ENCODE measurements at regions not wholly inside any gene's neighbourhood (a gene's known extent, or its start where the extent isn't known, plus 50 kb on each side); places are given as distances from the start of the nearest gene placed in this dataset.

- TF ChIP-seq, protein P1, sequence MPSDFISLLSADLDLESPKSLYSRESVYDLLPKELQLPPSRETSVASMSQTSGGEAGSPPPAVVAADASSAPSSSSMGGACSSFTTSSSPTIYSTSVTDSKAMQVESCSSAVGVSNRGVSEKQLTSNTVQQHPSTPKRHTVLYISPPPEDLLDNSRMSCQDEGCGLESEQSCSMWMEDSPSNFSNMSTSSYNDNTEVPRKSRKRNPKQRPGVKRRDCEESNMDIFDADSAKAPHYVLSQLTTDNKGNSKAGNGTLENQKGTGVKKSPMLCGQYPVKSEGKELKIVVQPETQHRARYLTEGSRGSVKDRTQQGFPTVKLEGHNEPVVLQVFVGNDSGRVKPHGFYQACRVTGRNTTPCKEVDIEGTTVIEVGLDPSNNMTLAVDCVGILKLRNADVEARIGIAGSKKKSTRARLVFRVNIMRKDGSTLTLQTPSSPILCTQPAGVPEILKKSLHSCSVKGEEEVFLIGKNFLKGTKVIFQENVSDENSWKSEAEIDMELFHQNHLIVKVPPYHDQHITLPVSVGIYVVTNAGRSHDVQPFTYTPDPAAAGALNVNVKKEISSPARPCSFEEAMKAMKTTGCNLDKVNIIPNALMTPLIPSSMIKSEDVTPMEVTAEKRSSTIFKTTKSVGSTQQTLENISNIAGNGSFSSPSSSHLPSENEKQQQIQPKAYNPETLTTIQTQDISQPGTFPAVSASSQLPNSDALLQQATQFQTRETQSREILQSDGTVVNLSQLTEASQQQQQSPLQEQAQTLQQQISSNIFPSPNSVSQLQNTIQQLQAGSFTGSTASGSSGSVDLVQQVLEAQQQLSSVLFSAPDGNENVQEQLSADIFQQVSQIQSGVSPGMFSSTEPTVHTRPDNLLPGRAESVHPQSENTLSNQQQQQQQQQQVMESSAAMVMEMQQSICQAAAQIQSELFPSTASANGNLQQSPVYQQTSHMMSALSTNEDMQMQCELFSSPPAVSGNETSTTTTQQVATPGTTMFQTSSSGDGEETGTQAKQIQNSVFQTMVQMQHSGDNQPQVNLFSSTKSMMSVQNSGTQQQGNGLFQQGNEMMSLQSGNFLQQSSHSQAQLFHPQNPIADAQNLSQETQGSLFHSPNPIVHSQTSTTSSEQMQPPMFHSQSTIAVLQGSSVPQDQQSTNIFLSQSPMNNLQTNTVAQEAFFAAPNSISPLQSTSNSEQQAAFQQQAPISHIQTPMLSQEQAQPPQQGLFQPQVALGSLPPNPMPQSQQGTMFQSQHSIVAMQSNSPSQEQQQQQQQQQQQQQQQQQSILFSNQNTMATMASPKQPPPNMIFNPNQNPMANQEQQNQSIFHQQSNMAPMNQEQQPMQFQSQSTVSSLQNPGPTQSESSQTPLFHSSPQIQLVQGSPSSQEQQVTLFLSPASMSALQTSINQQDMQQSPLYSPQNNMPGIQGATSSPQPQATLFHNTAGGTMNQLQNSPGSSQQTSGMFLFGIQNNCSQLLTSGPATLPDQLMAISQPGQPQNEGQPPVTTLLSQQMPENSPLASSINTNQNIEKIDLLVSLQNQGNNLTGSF (CRISPR knock-in tag; IDR thresholded peaks at IDR 0.05) = no peak
- TF ChIP-seq MIER2 (CRISPR knock-in tag; IDR thresholded peaks at IDR 0.05) (no peak), KAT2B (IDR thresholded peaks at IDR 0.05; ENCODE audit: borderline replicate concordance, low read depth, low read length) (no peak), ZNF737 (CRISPR knock-in tag; IDR thresholded peaks at IDR 0.05; ENCODE audit: borderline replicate concordance) (no peak), GPBP1L1 (CRISPR knock-in tag; IDR thresholded peaks at IDR 0.05) (no peak), NFE2 (CRISPR knock-in tag; IDR thresholded peaks at IDR 0.05) (no peak), PITX1 (CRISPR knock-in tag; IDR thresholded peaks at IDR 0.05) (no peak), ZFP37 (CRISPR knock-in tag; IDR thresholded peaks at IDR 0.05; ENCODE audit: borderline replicate concordance) (no peak)
Observed at GRCh38 chr11:122037911-122038310, 78.1 kb downstream of the BLID start (continued).

DNA sequence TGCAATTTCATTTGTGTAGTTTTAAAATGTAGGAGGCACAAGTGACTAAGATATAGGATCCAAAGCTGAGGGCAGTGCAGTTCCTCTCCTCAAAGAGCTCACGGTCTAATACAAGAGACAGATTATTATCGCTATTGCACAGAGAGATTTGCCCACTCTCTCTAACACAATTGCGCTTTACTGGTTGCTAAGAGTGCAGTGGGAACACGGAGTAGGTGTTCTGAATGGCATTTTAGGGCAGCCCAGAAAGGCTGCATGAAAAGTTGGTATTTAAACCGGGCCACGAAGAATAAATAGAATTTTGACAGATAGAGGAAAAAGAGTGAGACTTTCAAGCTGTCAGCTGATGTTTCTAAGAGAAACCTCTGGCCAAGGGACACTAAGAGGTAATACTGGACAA, 79.5 kb downstream of the BLID start:
- DNase-seq (ENCODE audit: low spot score) (no peak), ATAC-seq (no peak), FAIRE-seq (no peak)
- Histone ChIP-seq H3K9ac (ENCODE audit: insufficient read depth, low read depth, low read length) (no peak overlapping the region), H3K4me1 (ENCODE audit: insufficient read depth, low read length) (no peaks in the 10 kb centered on the region), H4K20me1 (ENCODE audit: insufficient read depth, low read length) (no peaks in the 10 kb centered on the region), H3K9me3 (ENCODE audit: low read length) (no peaks in the 10 kb centered on the region), H3K79me2 (ENCODE audit: insufficient read depth, low read length) (no peaks in the 10 kb centered on the region), H3K4me2 (ENCODE audit: low read depth, low read length) (no peak overlapping the region), H3K4me3 (replicated peaks in 1 of 3; ENCODE audit: insufficient read depth in 1 of 3, low read depth in 2 of 3, low read length in 3 of 3) (no peak overlapping the region), H3K27ac (ENCODE audit: extremely low read length, insufficient read depth, low read length) (no peak overlapping the region), H3K27me3 (ENCODE audit: control insufficient read depth in 1 of 2, insufficient read depth in 2 of 2, low read length in 2 of 2) (no peaks in the 10 kb centered on the region), H3K36me3 (replicated peaks in 1 of 2; ENCODE audit: control insufficient read depth in 1 of 2, insufficient read depth in 2 of 2, low read length in 2 of 2) (no peaks in the 10 kb centered on the region), H2AFZ (ENCODE audit: low read length) (no peak overlapping the region)
- ChIA-PET POLR2A (no interaction called here), CTCF (ENCODE audit: low intra/inter-chr PET ratio, low total read pairs) (no interaction called here)
- intact Hi-C loops (cut with micrococcal nuclease; ENCODE audit: unreplicated experiment) (no loop called here), in situ Hi-C loops (cut with HindIII; ENCODE audit: extremely low pct_ligation_motif_present, low pct_unique_long_range_greater_than_20kb) (no loop called here)
- WGBS (ENCODE audit: low lambda C conversion rate) = 17% methylated on average over 6 of the region's 6 CpGs
- BruUV-seq (replicated peaks) = no TSS peak
- TF ChIP-seq EED (CRISPR knock-in tag; IDR thresholded peaks at IDR 0.05) (no peak), ZNF598 (CRISPR knock-in tag; IDR thresholded peaks at IDR 0.05; ENCODE audit: borderline replicate concordance) (no peak), TFDP1 (CRISPR knock-in tag; IDR thresholded peaks at IDR 0.05; ENCODE audit: borderline replicate concordance) (no peak), TGIF2 (CRISPR knock-in tag; IDR thresholded peaks at IDR 0.05) (no peak), KLF13 (CRISPR knock-in tag; IDR thresholded peaks at IDR 0.05) (no peak), CTCF (CRISPR knock-in tag; IDR thresholded peaks at IDR 0.05) (no peak), ZNF674 (CRISPR knock-in tag; IDR thresholded peaks at IDR 0.05; ENCODE audit: low read depth) (no peak)
- TF ChIP-seq, protein P2, sequence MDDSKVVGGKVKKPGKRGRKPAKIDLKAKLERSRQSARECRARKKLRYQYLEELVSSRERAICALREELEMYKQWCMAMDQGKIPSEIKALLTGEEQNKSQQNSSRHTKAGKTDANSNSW (CRISPR knock-in tag; IDR thresholded peaks at IDR 0.05; ENCODE audit: borderline replicate concordance) = no peak

Measured in HepG2 (cell line).